ENCODE measurements at regions not wholly inside any gene's neighbourhood (a gene's known extent, or its start where the extent isn't known, plus 50 kb on each side); places are given as distances from the start of the nearest gene placed in this dataset.

GRCh38 chr6:26197933-26198721 lies 110.9 kb downstream of the HFE start:
- no peak for DNase-seq (ENCODE audit: low read depth)

- no peak for DNase-seq (ENCODE audit: low read depth)
Observed at GRCh38 chr6:26198722-26199056, 111.5 kb downstream of the HFE start.

- peak; percentile 46 for DNase-seq (ENCODE audit: low read depth)
Observed at GRCh38 chr6:26199057-26199772, 112.0 kb downstream of the HFE start.

GRCh38 chr6:26199773-26200764 lies 112.8 kb downstream of the HFE start:
- DNase-seq (ENCODE audit: low read depth): no peak

GRCh38 chr6:26200918-26201721 lies 113.9 kb downstream of the HFE start:
- DNase-seq (ENCODE audit: low read depth): no peak

GRCh38 chr6:26202201-26202611 lies 115.0 kb downstream of the HFE start:
- DNase-seq (ENCODE audit: low read depth): no peak

- no peak for DNase-seq (ENCODE audit: low read depth)
Observed at GRCh38 chr6:26202811-26203583, 115.8 kb downstream of the HFE start.

GRCh38 chr6:26204332-26205160 lies 117.3 kb downstream of the HFE start:
- peak; percentile 53 for DNase-seq (ENCODE audit: low read depth)

GRCh38 chr6:26205161-26205624 lies 118.0 kb downstream of the HFE start:
- DNase-seq (ENCODE audit: low read depth): no peak

- DNase-seq (ENCODE audit: low read depth): no peak
Observed at GRCh38 chr6:26205625-26206574, 118.7 kb downstream of the HFE start.

GRCh38 chr6:26206868-26207801 lies 119.9 kb downstream of the HFE start:
- no peak for DNase-seq (ENCODE audit: low read depth)

GRCh38 chr6:26211963-26212362 lies 124.7 kb downstream of the HFE start:
- no peak for DNase-seq (ENCODE audit: low read depth)

- no peak for DNase-seq (ENCODE audit: low read depth)
Observed at GRCh38 chr6:26213334-26214075, 126.3 kb downstream of the HFE start.

- DNase-seq (ENCODE audit: low read depth): no peak
Observed at GRCh38 chr6:26214803-26215584, 127.8 kb downstream of the HFE start.

GRCh38 chr6:26215585-26216358 lies 128.5 kb downstream of the HFE start:
- no peak for DNase-seq (ENCODE audit: low read depth)

All from stimulated activated CD8-positive, alpha-beta memory T cell treated with anti-CD3 and anti-CD28 coated beads, Interleukin-15, amount 100 ng/mL, for 24 hours (primary cell).